GM18858 (cell line): ENCODE measurements at regions not wholly inside any gene's neighbourhood (a gene's known extent, or its start where the extent isn't known, plus 50 kb on each side); places are given as distances from the start of the nearest gene placed in this dataset.

ENCODE experiments used
- ATAC-seq: cut with Tn5 transposase; IDR thresholded peaks from one replicate; pipeline ENCODE4 v1.9.1; 2021; ENCODE audit not compliant: unreplicated experiment

DNA sequence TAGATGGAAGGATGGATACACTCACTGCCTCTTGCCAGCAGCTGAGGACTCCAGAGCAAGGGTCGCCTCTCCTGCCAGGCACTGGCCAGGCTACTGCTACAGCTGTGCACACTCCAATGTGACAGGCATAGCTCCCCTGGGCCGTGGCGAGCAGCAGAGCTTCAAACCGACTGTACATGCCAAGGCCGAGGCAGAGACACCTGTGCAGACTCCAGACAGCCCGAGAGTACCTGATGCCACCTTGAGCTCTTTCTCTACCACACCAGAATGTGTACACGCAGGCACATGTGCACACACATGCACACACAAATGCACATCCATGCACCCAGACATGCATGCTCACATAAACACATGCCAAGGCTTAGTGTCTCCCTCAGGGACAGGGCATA lies 508.3 kb upstream of the MYT1L start:
- no peak for ATAC-seq

DNA sequence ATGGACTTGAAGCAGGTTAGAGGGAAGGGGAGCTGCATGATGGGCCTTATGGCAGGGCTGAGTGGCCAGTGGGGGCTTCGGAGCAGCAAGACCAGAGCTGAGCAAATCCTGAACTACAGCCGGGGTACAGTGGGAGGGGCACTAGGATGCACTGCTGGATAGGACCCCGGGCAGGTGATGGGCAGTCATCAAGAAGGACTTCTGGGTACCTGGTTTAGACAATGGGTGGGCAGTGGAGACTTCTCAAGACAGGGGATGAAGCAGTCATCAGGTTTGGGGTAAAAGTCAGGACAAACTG lies 507.4 kb upstream of the MYT1L start:
- ATAC-seq, result no peak

GRCh38 chr2:2837746-2838547 lies 506.9 kb upstream of the MYT1L start:
- ATAC-seq, result no peak

GRCh38 chr2:2836343-2837070 lies 505.4 kb upstream of the MYT1L start:
- no peak for ATAC-seq

DNA sequence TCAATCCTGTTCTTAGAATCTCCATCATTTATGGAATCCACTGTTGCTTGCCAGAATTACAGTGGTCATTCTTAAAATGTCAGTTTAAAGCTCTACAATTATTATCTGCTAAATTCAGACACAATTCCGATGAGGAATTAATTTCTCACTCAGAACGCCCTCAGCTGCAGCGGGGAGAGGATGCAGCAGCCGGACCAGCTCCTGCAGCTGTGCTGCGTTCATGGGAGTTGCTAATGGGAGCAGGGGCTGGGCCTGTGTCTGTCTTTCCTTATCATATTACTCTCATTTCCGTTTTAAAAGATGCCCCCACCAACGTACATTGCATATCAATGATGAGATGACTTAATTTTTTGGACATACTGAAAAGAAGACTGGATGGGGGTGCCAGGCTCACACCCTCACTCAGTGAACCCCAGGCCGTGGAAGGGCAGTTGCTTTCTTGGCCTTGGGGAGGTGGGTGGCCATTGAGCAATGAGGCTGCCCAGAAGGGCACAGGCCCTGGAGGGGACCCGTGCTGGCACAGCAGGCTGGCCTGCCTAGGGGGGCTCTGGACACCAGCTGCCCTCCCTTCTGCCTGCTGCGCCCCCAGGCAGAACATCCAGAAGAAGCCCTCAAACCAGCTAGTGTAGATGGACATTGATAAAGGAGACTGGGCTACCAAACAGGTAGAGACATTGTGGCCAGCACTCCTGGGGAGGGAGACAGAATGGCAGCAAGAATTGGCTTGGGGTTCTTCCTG lies 503.6 kb upstream of the MYT1L start:
- ATAC-seq, result no peak

- no peak for ATAC-seq
These were observed 503.0 kb upstream of the MYT1L start for GRCh38 chr2:2834105-2834504.

DNA sequence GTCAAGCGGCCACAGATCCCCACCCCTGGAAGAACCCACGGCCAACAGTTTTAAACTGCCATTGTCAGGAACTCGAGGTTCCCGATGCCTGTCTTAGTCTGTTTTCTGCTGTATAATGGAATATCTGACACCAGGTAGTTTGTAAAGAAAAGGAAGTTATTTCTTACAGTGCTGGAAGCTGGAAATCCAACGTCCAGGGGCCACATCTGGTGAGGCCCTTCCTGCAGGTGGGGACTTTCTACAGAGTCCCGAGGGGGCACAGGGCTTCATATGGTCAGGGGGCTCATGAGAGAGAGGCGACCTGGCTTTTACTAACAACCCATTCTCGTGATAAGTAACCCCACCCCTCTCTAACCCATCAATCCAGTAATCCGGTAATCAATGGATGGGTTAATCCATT lies 501.6 kb upstream of the MYT1L start:
- no peak for ATAC-seq

DNA sequence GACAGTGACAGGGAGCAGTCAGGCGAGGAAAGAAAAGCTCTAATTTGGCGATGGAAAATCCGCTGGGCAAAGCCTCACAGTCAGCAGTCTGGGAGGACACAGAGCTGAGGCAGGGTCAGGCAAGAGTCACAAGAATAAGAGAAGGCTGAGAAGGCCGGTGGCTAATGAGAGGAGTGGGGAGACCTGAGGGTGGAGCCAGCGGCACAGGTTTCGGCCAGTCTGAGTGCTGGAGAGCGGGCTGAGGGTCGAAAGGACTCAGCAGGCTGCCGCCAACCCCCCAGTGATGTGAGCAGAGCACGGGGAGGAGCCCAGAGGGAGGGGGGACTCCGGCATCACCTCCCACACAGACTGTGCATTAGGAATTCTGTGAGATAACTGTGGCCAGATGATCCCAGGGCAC lies 500.6 kb upstream of the MYT1L start:
- no peak for ATAC-seq

DNA sequence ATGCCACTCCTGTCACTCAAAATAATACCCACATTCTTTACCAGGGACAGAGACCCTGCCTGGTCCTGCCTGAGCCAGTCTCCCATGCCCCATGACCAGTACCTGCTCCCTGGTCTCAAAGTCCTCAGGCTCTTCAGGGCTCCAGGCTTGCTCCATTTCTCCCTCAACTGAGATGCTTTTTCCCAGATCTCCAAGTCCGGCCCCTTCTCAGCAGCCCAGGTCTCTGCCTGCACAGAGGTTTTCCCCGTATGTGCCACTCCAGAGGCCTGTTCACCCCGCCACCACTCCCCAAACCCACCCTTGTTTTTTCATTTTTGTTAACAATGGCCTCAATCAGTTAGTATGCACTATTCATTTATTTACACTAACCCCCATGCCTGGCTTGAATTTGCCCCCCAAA lies 499.5 kb upstream of the MYT1L start:
- ATAC-seq, result no peak

DNA sequence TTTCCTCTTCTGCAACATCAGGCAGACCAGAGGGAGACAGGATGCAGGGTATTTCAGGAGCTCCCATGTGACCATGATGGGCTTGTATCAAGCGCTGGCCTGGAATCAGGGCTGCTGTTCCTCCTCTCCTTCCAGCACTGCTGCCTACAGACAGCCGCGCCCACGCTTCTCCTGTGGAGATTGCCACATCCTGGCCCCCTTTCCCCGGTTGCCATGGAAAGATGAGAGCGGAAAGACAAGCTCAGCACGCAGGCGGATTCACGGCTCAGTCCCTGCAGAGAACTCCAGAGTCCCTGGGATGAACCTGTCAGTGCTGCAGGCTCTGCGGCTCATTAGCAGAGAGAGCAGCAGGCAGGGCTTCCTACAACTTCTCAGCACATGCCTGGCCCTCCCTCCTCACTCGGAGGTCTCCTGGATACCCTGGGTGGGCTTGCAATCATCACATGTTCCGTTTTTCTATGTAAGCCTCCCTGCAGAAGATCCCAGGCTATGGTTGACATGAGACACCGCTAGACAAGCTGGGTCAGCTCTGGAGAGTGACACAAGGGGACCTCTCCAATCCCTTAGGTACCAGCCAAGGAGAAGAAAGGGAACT lies 497.8 kb upstream of the MYT1L start:
- ATAC-seq, result no peak

DNA sequence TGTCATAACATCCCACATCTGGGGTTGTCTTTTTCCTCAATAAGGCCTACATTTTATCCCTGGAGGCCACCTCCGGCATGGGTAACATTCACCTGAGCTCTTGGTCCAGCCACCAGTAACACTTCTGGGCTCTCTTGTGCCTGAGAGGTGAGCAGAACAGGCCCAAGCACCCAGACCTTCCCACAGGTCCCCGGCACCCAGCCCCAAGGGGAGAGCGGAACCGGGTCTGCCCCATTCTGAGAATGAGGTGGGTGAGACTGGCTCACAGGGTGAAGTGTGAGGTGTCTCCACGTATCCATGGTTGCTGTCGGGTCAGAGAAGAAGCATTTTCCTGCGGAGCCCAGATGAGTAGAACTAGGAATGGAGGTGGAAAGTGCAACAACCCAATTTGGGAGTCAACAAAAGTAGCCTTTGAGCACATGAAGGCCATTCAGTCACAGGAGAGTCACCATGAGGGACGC lies 496.7 kb upstream of the MYT1L start:
- no peak for ATAC-seq

GRCh38 chr2:2827046-2827636 lies 496.1 kb upstream of the MYT1L start:
- ATAC-seq, result no peak

- no peak for ATAC-seq
These were observed 495.5 kb upstream of the MYT1L start for GRCh38 chr2:2826621-2827020.

DNA sequence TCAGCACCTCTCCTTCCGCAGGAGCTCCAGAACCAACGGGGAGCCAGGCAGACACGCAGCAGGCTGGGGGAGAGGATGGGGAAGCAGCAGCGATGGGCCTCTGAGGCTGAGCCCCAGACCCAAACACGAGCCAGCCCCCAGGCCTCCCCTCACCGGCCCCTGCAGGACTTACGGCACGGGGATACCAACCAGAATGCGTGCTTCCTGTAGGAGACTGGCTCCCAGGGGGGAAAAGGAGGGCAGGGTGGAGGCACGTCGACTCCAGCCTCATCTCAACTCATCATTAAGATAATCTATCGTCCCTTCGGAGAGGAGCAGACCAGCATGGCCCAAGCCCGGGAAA lies 495.1 kb upstream of the MYT1L start:
- no peak for ATAC-seq

DNA sequence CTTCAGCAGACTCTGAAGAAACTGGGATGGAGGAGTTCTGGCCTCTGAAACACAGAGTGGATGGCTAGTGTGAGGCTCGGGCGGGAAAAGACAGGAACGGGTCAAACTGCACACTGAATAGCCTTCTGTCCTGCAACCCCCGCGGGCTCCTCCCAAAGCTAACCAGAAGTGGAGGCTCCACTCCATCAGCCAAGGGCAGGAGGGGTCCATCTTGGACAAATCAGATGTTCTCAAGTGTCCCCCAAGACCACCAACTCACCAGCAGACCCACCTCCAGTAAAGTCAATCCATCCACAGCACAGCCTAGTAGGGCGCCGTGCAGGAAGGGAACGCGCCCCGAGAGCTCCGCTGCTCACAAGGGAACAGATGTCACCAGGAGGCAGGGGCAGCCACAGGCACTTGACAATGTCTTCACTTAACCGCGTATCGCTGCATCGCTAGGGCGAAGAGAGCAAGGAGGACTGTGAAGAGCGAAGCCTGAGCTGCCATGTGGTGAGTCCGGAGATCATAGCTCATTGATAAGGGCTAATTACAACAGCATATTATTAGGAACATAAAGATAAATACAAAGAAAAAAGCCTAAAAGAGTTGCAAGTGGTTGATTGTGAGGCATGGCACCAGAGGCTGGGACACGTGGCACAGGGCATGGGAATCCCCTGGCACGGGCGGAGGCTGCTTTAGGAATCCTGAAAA lies 494.6 kb upstream of the MYT1L start:
- no peak for ATAC-seq

GRCh38 chr2:2825062-2825461 lies 494.0 kb upstream of the MYT1L start:
- ATAC-seq, result no peak

DNA sequence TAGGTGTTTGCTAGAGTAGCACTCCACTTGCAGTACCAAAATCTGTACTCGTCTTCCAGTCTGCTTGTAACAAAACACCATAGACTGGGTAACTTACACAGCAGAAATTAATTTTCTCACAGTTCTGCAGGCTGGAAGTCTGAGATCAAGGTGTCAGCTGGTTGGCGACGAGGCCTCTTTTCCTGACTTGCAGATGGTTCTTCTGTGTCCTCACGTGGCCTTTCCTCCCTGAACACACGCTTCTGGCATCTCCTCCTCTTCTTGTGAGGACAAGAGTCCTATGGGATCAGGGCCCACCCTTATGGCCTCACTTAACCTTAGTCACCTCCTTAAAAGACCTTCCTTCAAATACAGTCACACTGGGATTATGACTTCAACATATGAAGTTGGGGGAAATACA lies 493.5 kb upstream of the MYT1L start:
- ATAC-seq, result no peak

GRCh38 chr2:2823061-2823753 lies 492.1 kb upstream of the MYT1L start:
- no peak for ATAC-seq

DNA sequence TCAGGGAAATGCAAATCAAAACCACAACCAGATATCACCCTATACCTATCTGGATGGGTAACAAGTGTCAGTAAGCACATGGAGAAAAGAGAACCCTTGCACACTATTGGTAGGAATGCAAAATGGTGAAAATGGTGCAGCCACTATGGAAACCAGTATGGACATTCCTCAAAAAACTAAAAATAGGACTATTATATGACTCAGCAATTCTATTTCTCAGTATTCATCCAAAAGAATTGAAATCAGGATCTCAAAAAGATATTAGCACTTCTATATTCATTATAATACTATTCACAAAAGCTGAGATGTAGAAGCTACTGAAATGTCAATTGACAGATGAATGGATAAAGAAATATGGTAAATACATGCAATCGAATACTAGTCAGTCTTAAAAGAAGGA lies 491.1 kb upstream of the MYT1L start:
- ATAC-seq, result no peak

DNA sequence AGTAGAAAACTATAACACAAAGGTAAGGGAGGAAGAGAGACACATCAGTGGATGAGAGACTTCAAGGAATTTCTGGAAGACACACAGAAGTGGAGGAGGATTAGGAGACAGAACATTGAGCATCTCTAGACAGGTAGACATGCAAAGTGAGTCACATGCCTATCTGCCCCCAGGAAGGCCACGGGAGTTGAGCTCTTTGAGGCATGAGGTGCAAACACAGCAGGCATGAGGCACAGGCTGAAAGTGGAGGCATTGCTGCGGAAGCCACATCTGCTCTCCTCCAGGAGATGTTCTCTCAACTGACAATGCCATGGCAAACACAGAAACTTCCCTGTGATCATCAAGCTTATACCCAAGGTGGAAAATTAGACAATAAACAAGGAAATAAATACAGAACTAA lies 481.6 kb upstream of the MYT1L start:
- ATAC-seq, result no peak
